HAP-1 (cell line): ENCODE measurements at regions not wholly inside any gene's neighbourhood (a gene's known extent, or its start where the extent isn't known, plus 50 kb on each side); places are given as distances from the start of the nearest gene placed in this dataset.
"Not testable (repeated sequence)": the region's sequence is repeated elsewhere in the genome, so short reads cannot be mapped to it uniquely, and the experiment has no call there.

ENCODE experiments used
- DNase-seq, 2 experiments: peaks; one replicate each; pipeline ENCODE4 v3.0.0-alpha.2; 2016 to 2020; ENCODE audit warnings: low spot score in 2 of 2
- H3K27me3 ChIP-seq: fragments of 250-450 bp; sonication (Bioruptor Pico); 2 replicates; pipeline ENCODE4 v1.5.1; 2020; ENCODE audit warnings: low read depth, mild to moderate bottlenecking, moderate library complexity
- H3K36me3 ChIP-seq: fragments of 250-450 bp; sonication (Bioruptor Pico); replicated peaks from 2 replicates; pipeline ENCODE4 v1.5.1; 2020; ENCODE audit warnings: mild to moderate bottlenecking
- H3K4me1 ChIP-seq: fragments of 250-450 bp; sonication (Bioruptor Pico); 2 replicates; pipeline ENCODE4 v1.5.1; 2020; ENCODE audit warnings: mild to moderate bottlenecking
- H3K4me3 ChIP-seq: fragments of 250-450 bp; sonication (Bioruptor Pico); 2 replicates; pipeline ENCODE4 v1.5.1; 2020; ENCODE audit warnings: mild to moderate bottlenecking, moderate library complexity
- H3K9me3 ChIP-seq: fragments of 250-450 bp; sonication (Bioruptor Pico); 2 replicates; pipeline ENCODE4 v1.5.1; 2020; ENCODE audit warnings: mild to moderate bottlenecking, moderate library complexity
- in situ Hi-C: fragments of 300-500 bp; cut with MboI; formaldehyde crosslinking; loops from 3 replicates; pipeline ENCODE4 v1.14.3; 2020; ENCODE audit warnings: low sequenced_read_pairs, inconsistent platforms, mixed read lengths

DNA sequence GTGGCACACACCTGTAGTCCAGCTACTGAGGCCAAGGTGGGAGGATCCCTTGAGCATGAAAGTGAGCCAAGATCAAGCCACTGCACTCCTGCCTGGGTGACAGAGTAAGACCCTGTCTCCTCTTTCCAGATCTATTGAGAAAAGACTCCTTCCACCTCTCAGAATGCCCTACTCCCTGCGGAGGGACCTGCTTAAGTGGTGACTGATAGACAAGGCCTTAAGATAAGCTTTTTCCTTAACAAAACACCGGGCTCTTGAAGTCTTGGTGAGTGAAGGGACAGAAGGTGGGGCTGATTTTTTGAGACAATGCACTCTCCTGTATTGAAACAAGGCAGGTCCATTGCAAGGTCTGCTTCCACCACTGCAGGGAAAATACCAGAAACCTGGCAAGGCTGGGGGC, 338.4 kb upstream of the FRG2C start:
- DNase-seq = no peak
- Histone ChIP-seq H3K4me3 (no peak overlapping the region), H3K4me1 (no peaks in the 10 kb centered on the region), H3K27me3 (no peaks in the 10 kb centered on the region), H3K9me3 (no peaks in the 10 kb centered on the region), H3K36me3 (no peaks in the 10 kb centered on the region)
- in situ Hi-C loops = no loop called here

DNA sequence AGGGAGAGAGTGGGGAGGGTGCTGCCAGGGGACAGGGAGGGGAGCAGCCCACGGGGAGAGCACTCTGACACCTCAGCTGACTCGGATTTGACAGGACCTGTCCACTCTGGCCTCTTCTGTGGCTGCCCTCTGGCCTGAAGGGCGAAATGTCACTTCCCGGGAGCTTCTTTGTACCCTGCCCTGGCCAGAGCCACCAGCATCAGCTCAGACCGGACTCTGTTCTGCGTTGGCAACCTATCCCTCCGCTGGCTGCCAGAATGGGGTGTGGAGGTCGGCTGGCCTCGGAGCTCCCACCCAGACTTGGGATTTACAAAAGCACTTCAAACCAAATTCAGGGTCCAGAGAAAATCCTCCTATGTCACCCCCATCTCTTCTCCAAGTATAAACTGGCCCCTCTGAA, 336.7 kb upstream of the FRG2C start:
- in situ Hi-C loops = no loop called here

DNA sequence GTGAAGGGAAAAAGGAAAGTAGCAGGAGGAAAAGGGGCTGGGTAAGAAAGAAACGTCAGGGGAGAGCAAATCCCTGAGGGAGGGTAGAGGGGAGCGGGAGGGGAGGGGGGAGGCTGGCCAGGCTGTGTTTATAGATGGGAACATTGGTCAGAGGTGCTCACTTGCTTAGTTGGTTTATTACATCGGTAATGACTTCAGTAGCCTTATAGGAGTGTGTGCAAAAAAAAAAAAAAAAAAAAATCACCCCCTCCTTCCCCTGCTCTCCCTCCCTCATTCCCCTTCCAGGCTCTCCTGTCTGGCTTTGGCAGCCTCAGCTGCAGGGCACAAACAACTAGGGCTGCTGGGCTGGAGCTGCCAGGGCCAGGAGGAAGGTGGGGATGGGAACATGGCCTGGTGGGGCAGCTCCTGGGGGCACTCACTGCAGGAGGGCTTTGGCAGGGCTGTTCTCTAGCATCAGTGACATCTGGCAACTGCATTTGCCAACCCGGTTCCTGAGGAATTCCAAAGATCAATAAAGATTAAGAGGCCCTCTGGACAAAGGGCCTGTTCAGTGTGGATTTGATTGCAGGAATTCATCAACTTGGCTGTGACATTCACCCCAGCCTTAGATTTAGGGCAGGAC, 334.5 kb upstream of the FRG2C start:
- in situ Hi-C loops = no loop called here
- H3K36me3 ChIP-seq = no peaks in the 10 kb centered on the region
- DNase-seq = no peak

More for the DNA sequence above, 336.7 kb upstream of the FRG2C start:
- Histone ChIP-seq H3K4me3 (no peak overlapping the region), H3K36me3 (no peaks in the 10 kb centered on the region), H3K9me3 (no peaks in the 10 kb centered on the region), H3K4me1 (no peaks in the 10 kb centered on the region), H3K27me3 (no peaks in the 10 kb centered on the region)
- no peak for DNase-seq

DNA sequence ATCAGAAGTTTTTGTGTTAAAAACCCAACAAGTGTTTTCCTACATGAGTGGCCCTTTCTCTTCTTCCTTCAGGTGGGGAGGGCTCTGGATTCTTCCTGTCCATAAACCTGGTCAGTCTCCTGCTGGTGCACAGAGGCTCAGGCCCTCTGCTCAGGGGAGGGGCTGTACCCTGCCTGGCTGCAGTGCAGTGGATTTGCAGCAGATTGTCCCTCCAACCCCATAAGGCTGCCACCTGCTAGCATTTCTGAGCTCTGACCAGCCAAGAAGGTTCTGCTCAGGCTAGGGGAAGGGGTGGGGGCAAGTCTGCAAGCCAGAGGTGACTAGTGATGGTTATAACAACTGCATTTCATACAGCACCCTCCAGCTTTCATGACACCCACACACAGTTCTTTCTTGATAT, 333.7 kb upstream of the FRG2C start:
- H3K36me3 ChIP-seq, H3K9me3 ChIP-seq, H3K4me3 ChIP-seq, DNase-seq, H3K27me3 ChIP-seq, in situ Hi-C loops, H3K4me1 ChIP-seq: not testable (repeated sequence)

More for the DNA sequence above, 334.5 kb upstream of the FRG2C start:
- H3K4me3 ChIP-seq = no peak overlapping the region
- no peaks in the 10 kb centered on the region for H3K9me3 ChIP-seq
- H3K4me1 ChIP-seq = no peaks in the 10 kb centered on the region
- H3K27me3 ChIP-seq = no peaks in the 10 kb centered on the region

DNA sequence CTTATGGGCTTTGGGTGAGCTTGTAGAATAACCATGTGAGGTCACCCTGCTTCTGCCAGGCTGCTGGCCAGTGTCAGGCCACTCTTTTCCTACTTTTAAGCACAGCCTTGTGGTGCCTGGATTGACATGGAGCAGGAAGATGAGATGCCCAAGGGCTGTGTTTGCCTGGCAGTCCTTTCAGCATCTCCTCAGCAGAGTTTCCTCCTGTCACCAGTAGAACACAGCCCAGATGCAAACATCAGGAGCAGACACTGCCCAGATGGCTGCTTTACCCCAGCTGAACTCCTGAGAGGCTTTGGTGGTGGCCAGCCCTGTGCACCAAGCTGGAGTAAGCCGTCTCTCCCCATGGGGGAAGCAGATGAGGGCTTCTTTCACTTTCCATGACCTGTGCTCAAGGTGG, 332.0 kb upstream of the FRG2C start:
- H3K27me3 ChIP-seq, H3K9me3 ChIP-seq, H3K36me3 ChIP-seq, H3K4me3 ChIP-seq, H3K4me1 ChIP-seq, in situ Hi-C loops, DNase-seq: not testable (repeated sequence)

DNA sequence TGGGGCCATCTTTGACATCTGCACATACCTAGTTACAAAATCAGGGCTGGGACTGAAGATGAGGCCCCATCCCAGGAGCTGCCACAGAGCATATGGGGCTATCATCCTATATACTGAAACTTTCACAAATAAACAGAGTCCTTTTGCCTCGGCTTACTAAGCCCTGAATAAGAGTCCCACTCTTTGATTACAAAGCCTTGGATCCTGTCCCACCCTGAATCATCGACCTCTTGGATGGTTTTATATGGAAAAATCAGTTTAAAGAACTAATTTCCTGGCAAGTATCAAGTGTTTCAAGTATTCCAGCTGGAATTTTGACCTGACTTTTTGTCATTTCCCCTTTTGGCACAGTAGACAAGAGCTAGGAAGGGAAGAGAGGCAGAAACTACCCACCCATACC, 331.3 kb upstream of the FRG2C start:
- Histone ChIP-seq H3K9me3 (no peaks in the 10 kb centered on the region), H3K4me3 (no peak overlapping the region), H3K4me1 (no peaks in the 10 kb centered on the region), H3K27me3 (no peaks in the 10 kb centered on the region), H3K36me3 (no peaks in the 10 kb centered on the region)
- in situ Hi-C loops = no loop called here
- no peak for DNase-seq

DNA sequence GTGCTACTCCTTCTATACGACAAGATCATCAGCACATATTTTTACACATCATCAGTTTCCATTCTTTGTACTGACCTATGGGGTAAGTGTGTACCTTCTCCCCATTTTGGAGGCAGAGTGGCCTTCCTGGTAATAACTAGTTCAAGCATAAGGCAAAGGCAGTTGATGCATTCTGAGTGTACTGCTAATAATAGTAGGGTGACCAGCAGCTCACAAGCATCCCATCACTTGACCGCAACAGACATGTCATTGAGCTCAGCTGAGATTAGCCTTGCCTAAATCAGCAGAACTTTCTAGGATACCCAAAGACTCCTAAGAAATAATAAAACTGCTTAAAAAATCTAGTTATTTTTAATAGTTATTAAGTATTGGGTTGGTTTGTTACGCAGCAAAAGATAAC, 329.8 kb upstream of the FRG2C start:
- no peaks in the 10 kb centered on the region for H3K4me1 ChIP-seq
- in situ Hi-C loops = no loop called here
- no peaks in the 10 kb centered on the region for H3K27me3 ChIP-seq
- H3K4me3 ChIP-seq = no peak overlapping the region
- no peaks in the 10 kb centered on the region for H3K36me3 ChIP-seq
- DNase-seq = no peak
- H3K9me3 ChIP-seq = no peaks in the 10 kb centered on the region

DNA sequence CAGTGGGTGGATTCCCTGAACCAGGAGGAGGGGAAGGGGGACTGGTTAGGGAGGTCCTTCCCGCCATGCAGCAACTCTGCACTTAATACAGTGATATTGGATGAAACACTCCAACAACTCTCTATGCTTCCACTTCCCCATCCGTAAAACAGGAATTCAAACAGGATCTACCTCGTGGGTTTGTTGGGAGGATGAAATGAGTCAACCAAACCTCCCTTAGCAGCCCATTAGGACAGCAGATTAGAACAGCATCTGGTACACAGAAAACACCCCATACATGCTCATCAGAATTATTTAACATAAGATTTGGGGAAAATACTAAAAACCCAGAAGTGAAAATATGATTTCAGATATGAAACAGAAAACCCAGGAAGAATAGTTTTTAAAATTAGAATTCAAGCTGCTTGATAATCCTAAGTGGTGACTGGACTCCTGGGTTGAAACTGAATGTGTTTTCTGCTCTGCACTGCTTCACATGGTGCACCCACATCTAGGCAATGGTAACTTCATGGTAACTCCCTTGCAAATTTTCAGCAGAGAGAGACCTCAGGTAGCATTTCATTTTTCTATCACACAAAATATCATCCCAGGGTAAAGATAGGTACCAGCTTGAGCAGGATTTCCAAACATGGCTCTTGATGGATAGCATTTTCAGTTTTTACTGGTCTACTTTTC, 326.8 kb upstream of the FRG2C start:
- Histone ChIP-seq H3K4me3 (no peak overlapping the region), H3K36me3 (no peaks in the 10 kb centered on the region), H3K4me1 (no peaks in the 10 kb centered on the region), H3K9me3 (no peaks in the 10 kb centered on the region), H3K27me3 (no peaks in the 10 kb centered on the region)
- no peak for DNase-seq
- in situ Hi-C loops = no loop called here

DNA sequence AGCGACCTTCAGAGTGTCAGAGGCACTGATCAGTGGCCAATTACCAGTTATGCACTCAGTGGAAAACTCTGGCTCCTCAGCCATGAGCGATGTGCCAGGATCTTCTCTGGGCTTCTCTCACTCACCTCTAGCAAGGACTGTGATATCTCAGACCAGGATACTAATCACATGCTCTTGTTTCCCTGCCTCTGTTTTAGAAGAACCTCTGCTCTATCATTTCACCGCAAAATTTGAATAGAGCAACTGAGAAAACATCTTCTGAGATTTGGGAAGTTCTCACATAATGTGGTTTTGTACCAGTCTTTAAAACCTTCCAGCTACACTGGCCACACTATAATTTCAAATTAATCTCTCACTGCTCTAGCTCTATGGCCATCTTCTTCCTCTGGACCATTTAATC, 325.8 kb upstream of the FRG2C start:
- Histone ChIP-seq H3K4me1 (no peaks in the 10 kb centered on the region), H3K27me3 (no peaks in the 10 kb centered on the region), H3K4me3 (no peak overlapping the region), H3K9me3 (no peaks in the 10 kb centered on the region), H3K36me3 (no peaks in the 10 kb centered on the region)
- in situ Hi-C loops = no loop called here
- DNase-seq = no peak

DNA sequence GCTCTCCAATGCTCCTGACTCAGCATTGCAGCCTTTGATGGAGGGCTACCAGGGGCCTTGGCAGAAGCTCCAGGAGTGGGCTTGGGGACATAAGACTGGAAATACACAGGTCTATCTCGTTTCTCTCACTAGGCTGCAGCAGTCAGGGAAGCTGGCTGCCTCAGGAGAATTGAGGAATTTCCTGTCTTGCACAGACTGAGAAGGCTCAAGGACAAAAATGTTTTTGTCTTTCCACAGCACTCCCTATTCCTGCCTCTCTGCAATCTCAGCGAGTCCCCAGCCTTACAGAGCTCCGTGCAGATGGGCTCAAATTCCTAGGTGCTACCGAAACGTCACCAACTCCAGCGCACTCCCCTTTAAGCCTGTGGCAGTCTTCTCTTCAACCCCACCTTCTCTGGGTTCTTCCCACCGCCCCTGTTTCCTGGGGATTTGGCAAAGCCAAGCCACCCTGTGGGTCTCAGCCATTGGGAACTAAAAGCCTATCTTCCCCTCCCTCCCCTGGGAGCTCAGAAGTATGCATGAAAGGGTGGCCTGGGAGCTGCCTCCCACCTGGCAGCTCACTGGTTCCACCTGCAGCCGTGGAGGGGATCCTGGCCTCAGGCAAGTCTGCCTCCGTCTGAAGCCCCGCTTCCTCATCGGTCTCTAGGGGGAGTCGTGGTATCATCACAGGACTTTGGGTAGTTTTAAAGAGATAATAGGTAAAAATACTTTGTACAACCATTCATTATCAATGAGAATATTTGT, 322.6 kb upstream of the FRG2C start:
- no peaks in the 10 kb centered on the region for H3K27me3 ChIP-seq
- H3K4me3 ChIP-seq = no peak overlapping the region
- H3K4me1 ChIP-seq = no peaks in the 10 kb centered on the region
- H3K36me3 ChIP-seq = no peaks in the 10 kb centered on the region
- no peak for DNase-seq
- in situ Hi-C loops = no loop called here
- no peaks in the 10 kb centered on the region for H3K9me3 ChIP-seq

DNA sequence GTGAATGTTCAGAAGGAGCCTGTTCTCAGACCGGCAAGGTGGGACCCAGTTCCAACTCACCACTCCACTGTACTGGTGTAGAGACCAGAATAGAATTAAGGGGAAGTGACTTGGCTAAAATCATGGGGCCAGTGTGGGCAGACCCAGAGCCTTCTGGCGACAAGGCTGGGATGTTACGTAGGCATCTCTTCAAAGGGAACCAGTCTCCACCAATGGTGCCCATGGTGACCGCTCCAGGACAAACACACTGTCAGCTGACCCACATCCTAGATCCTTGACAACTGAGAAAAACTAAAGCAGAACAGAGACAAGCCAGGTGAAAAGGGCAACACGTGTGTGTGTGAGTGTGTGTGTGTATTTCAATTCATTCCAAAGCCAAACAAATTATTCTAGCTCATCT, 321.7 kb upstream of the FRG2C start:
- H3K9me3 ChIP-seq = no peaks in the 10 kb centered on the region
- H3K36me3 ChIP-seq = no peaks in the 10 kb centered on the region
- H3K4me3 ChIP-seq = no peak overlapping the region
- DNase-seq = no peak
- no peaks in the 10 kb centered on the region for H3K27me3 ChIP-seq
- in situ Hi-C loops = no loop called here
- H3K4me1 ChIP-seq = no peaks in the 10 kb centered on the region

DNA sequence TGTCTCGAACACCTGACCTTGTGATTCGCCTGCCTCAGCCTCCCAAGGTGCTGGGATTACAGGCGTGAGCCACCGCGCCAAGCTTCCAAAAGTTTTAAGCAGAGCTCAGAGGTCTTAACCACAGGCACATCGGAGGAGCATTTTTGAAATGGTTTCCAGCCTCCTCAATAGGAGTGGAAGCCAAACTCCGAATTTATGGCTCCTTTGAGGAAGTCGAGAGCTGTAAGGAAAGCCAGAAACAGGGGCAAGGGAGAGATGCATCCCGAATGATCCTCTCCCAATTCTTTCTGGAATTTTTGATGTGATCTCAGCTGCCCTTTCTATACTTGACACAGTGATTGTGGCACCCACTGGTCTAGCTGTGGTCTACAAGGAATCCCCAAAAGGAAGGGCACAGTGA, 313.6 kb upstream of the FRG2C start:
- DNase-seq, H3K36me3 ChIP-seq, H3K9me3 ChIP-seq, H3K4me3 ChIP-seq, in situ Hi-C loops, H3K4me1 ChIP-seq, H3K27me3 ChIP-seq: not testable (repeated sequence)

DNA sequence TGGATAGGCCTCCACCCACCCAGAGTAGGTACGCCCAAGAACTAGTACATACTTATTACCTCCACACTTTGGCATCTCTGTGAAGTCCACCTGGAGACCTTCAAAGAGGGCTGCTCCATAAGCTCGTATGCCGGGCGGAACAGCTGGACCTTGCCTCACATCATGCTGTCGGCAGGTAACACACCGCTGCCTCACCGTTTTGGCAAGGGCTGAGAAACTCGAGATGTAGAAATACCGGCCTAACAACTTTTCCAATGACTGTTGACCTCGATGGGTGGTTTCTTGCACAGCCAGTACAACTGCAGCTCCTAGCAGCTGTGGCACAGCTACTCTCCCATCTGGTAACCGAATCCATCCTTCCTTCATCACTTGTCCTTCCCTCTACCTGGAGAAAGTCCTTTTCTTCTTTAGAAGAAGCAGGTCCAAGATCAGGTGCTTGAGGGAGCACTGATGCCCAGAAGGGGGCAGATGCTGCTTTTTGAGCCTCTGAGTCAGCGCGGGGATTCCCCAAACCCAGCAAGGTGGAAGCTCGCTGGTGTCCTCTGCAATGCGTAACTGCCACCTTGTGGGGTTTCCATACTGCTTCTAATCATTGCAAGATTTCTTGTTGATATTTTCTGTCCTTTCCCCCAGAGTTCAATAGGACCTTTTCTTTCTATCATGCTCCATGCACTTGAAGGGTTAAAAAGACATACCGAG, 301.9 kb upstream of the FRG2C start:
- H3K9me3 ChIP-seq, in situ Hi-C loops, DNase-seq, H3K27me3 ChIP-seq, H3K4me3 ChIP-seq, H3K4me1 ChIP-seq, H3K36me3 ChIP-seq: not testable (repeated sequence)

DNA sequence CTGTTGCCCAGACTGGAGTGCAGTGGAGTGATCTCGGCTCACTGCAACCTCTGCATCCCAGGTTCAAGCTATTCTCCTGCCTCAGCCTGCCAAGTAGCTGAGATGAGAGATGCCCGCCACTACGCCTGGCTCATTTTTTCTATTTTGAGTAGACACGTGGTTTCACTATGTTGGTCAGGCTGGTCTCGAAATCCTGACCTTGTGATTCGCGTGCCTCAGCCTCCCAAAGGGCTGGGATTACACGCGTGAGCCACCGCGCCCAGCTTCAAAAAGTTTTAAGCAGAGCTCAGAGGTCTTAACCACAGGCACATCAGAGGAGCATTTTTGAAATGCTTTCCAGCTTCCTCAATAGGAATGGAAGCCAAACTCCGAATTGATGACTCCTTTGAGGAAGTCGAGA, 291.2 kb upstream of the FRG2C start:
- H3K9me3 ChIP-seq, H3K27me3 ChIP-seq, H3K4me3 ChIP-seq, H3K4me1 ChIP-seq, DNase-seq, H3K36me3 ChIP-seq, in situ Hi-C loops: not testable (repeated sequence)
